T-helper 2 cell treated with Interferon-gamma antibody and Interleukin-4, amounts not matched to agents 5 μg/mL and 100 μg/mL, for 36 hours (primary cell): ENCODE measurements at regions not wholly inside any gene's neighbourhood (a gene's known extent, or its start where the extent isn't known, plus 50 kb on each side); places are given as distances from the start of the nearest gene placed in this dataset.
"Not testable (repeated sequence)": the region's sequence is repeated elsewhere in the genome, so short reads cannot be mapped to it uniquely, and the experiment has no call there.

Source experiments
- DNase-seq: peaks from one replicate; pipeline ENCODE4 v3.0.0; 2021; ENCODE audit warnings: low spot score
- H3K27ac Mint-ChIP-seq: one replicate; pipeline ENCODE4 v1.8.0; 2021; ENCODE audit warnings: mild to moderate bottlenecking, mixed read lengths
- H3K27me3 Mint-ChIP-seq: one replicate; pipeline ENCODE4 v1.8.0; 2021; ENCODE audit warnings: low read depth, mixed read lengths
- H3K36me3 Mint-ChIP-seq: one replicate; pipeline ENCODE4 v1.8.0; 2021; ENCODE audit warnings: low read depth, mixed read lengths
- H3K4me1 Mint-ChIP-seq: one replicate; pipeline ENCODE4 v1.8.0; 2021; ENCODE audit warnings: low read depth, mixed read lengths
- H3K4me3 Mint-ChIP-seq: one replicate; pipeline ENCODE4 v1.8.0; 2022; ENCODE audit warnings: mild to moderate bottlenecking, moderate library complexity, mixed read lengths
- H3K9me3 Mint-ChIP-seq: one replicate; pipeline ENCODE4 v1.8.0; 2021; ENCODE audit warnings: mixed read lengths

- Mint-ChIP-seq H3K27me3 (peaks cover 14% of the 10 kb centered on the region), H3K9me3 (no peaks in the 10 kb centered on the region), H3K27ac (no peak overlapping the region), H3K4me1 (no peaks in the 10 kb centered on the region), H3K36me3 (no peaks in the 10 kb centered on the region), H3K4me3 (peak overlapping the region; percentile 34)
- DNase-seq: no peak
Measured at GRCh38 chr7:142563470-142563869, 185.8 kb upstream of the PRSS1 start.

GRCh38 chr7:142562688-142563087 is 186.6 kb upstream of the PRSS1 start:
- H3K36me3 Mint-ChIP-seq: no peaks in the 10 kb centered on the region
- no peak for DNase-seq
- peaks cover 3% of the 10 kb centered on the region for H3K4me1 Mint-ChIP-seq
- H3K27ac Mint-ChIP-seq: no peak overlapping the region
- H3K27me3 Mint-ChIP-seq: peaks cover 14% of the 10 kb centered on the region
- no peaks in the 10 kb centered on the region for H3K9me3 Mint-ChIP-seq
- no peak overlapping the region for H3K4me3 Mint-ChIP-seq

GRCh38 chr7:142561396-142561795 is 187.9 kb upstream of the PRSS1 start:
- H3K4me3 Mint-ChIP-seq, H3K36me3 Mint-ChIP-seq, H3K9me3 Mint-ChIP-seq, DNase-seq, H3K27ac Mint-ChIP-seq, H3K4me1 Mint-ChIP-seq: not testable (repeated sequence)
- H3K27me3 Mint-ChIP-seq: peaks cover 14% of the 10 kb centered on the region

GRCh38 chr7:142560770-142561169 is 188.5 kb upstream of the PRSS1 start:
- Mint-ChIP-seq H3K27me3 (peaks cover 14% of the 10 kb centered on the region), H3K4me3 (peak overlapping the region; percentile 34)
- not testable (repeated sequence) for H3K36me3 Mint-ChIP-seq, DNase-seq, H3K4me1 Mint-ChIP-seq, H3K27ac Mint-ChIP-seq, H3K9me3 Mint-ChIP-seq

GRCh38 chr7:142560166-142560565 is 189.1 kb upstream of the PRSS1 start:
- no peak for DNase-seq
- Mint-ChIP-seq H3K36me3 (no peaks in the 10 kb centered on the region), H3K9me3 (no peaks in the 10 kb centered on the region), H3K4me3 (peak overlapping the region; percentile 34), H3K27me3 (peaks cover 16% of the 10 kb centered on the region), H3K27ac (no peak overlapping the region), H3K4me1 (peaks cover 8% of the 10 kb centered on the region)

- peaks cover 13% of the 10 kb centered on the region for H3K4me1 Mint-ChIP-seq
- peak overlapping the region; percentile 25 for H3K4me3 Mint-ChIP-seq
- no peaks in the 10 kb centered on the region for H3K9me3 Mint-ChIP-seq
- peak overlapping the region; percentile 9 for H3K27ac Mint-ChIP-seq
- peaks cover 11% of the 10 kb centered on the region for H3K27me3 Mint-ChIP-seq
- H3K36me3 Mint-ChIP-seq: no peaks in the 10 kb centered on the region
- peak; percentile 24 for DNase-seq
Measured at GRCh38 chr7:142557971-142558582, 191.2 kb upstream of the PRSS1 start.

- no peaks in the 10 kb centered on the region for H3K36me3 Mint-ChIP-seq
- no peak overlapping the region for H3K4me3 Mint-ChIP-seq
- peaks cover 13% of the 10 kb centered on the region for H3K4me1 Mint-ChIP-seq
- no peak for DNase-seq
- H3K9me3 Mint-ChIP-seq: no peaks in the 10 kb centered on the region
- H3K27me3 Mint-ChIP-seq: peaks cover 9% of the 10 kb centered on the region
- H3K27ac Mint-ChIP-seq: no peak overlapping the region
Measured at GRCh38 chr7:142556740-142557139, 192.5 kb upstream of the PRSS1 start.

- H3K9me3 Mint-ChIP-seq: no peaks in the 10 kb centered on the region
- H3K4me1 Mint-ChIP-seq: peaks cover 13% of the 10 kb centered on the region
- H3K27ac Mint-ChIP-seq: no peak overlapping the region
- no peak overlapping the region for H3K4me3 Mint-ChIP-seq
- no peaks in the 10 kb centered on the region for H3K36me3 Mint-ChIP-seq
- no peak for DNase-seq
- H3K27me3 Mint-ChIP-seq: peaks cover 10% of the 10 kb centered on the region
Measured at GRCh38 chr7:142554560-142555532, 194.4 kb upstream of the PRSS1 start.

GRCh38 chr7:142553216-142553615 is 196.1 kb upstream of the PRSS1 start:
- DNase-seq: no peak
- no peak overlapping the region for H3K4me3 Mint-ChIP-seq
- no peaks in the 10 kb centered on the region for H3K36me3 Mint-ChIP-seq
- H3K27ac Mint-ChIP-seq: no peak overlapping the region
- H3K27me3 Mint-ChIP-seq: peaks cover 5% of the 10 kb centered on the region
- H3K4me1 Mint-ChIP-seq: peaks cover 19% of the 10 kb centered on the region
- no peaks in the 10 kb centered on the region for H3K9me3 Mint-ChIP-seq

GRCh38 chr7:142548978-142549377 is 200.3 kb upstream of the PRSS1 start:
- Mint-ChIP-seq H3K27me3 (peaks cover 3% of the 10 kb centered on the region), H3K4me1 (peaks cover 6% of the 10 kb centered on the region), H3K4me3 (no peak overlapping the region), H3K9me3 (no peaks in the 10 kb centered on the region), H3K27ac (no peak overlapping the region), H3K36me3 (no peaks in the 10 kb centered on the region)
- DNase-seq: no peak

GRCh38 chr7:142546452-142546851 is 202.8 kb upstream of the PRSS1 start:
- H3K4me3 Mint-ChIP-seq: no peak overlapping the region
- no peak overlapping the region for H3K27ac Mint-ChIP-seq
- H3K4me1 Mint-ChIP-seq: peaks cover 6% of the 10 kb centered on the region
- H3K27me3 Mint-ChIP-seq: no peaks in the 10 kb centered on the region
- H3K9me3 Mint-ChIP-seq: no peaks in the 10 kb centered on the region
- H3K36me3 Mint-ChIP-seq: no peaks in the 10 kb centered on the region
- DNase-seq: no peak

- Mint-ChIP-seq H3K27me3 (no peaks in the 10 kb centered on the region), H3K4me1 (peaks cover 11% of the 10 kb centered on the region), H3K36me3 (no peaks in the 10 kb centered on the region), H3K4me3 (no peak overlapping the region), H3K27ac (no peak overlapping the region), H3K9me3 (no peaks in the 10 kb centered on the region)
- no peak for DNase-seq
Measured at GRCh38 chr7:142542942-142543341, 206.3 kb upstream of the PRSS1 start.

GRCh38 chr7:142542105-142542504 is 207.2 kb upstream of the PRSS1 start:
- Mint-ChIP-seq H3K36me3 (no peaks in the 10 kb centered on the region), H3K4me3 (no peak overlapping the region), H3K27ac (no peak overlapping the region), H3K9me3 (no peaks in the 10 kb centered on the region), H3K4me1 (peaks cover 11% of the 10 kb centered on the region), H3K27me3 (no peaks in the 10 kb centered on the region)
- no peak for DNase-seq

- H3K4me1 Mint-ChIP-seq: peaks cover 20% of the 10 kb centered on the region
- H3K4me3 Mint-ChIP-seq: no peak overlapping the region
- no peaks in the 10 kb centered on the region for H3K9me3 Mint-ChIP-seq
- no peaks in the 10 kb centered on the region for H3K27me3 Mint-ChIP-seq
- no peaks in the 10 kb centered on the region for H3K36me3 Mint-ChIP-seq
- peak overlapping the region; percentile 69 for H3K27ac Mint-ChIP-seq
- DNase-seq: no peak
Measured at GRCh38 chr7:142540371-142540770, 208.9 kb upstream of the PRSS1 start.
